BE2C (cell line): ENCODE measurements at regions not wholly inside any gene's neighbourhood (a gene's known extent, or its start where the extent isn't known, plus 50 kb on each side); places are given as distances from the start of the nearest gene placed in this dataset.

ENCODE experiments used
- DNase-seq: peaks from one replicate; pipeline ENCODE4 v3.0.0-alpha.2; 2020
- H3K27me3 ChIP-seq: fragments of 250-450 bp; sonication (Bioruptor Pico); 2 replicates; pipeline ENCODE4 v1.5.1; 2020; ENCODE audit warnings: mild to moderate bottlenecking
- H3K36me3 ChIP-seq: fragments of 250-450 bp; sonication (Bioruptor Pico); 2 replicates; pipeline ENCODE4 v1.5.1; 2020; ENCODE audit warnings: mild to moderate bottlenecking
- H3K4me1 ChIP-seq: fragments of 250-450 bp; sonication (Bioruptor Pico); 2 replicates; pipeline ENCODE4 v1.5.1; 2020
- H3K4me3 ChIP-seq: 2 replicates; pipeline ENCODE4 v1.5.1; 2011; ENCODE audit warnings: low read depth, low read length
- H3K9me3 ChIP-seq: fragments of 250-450 bp; sonication (Bioruptor Pico); 2 replicates; pipeline ENCODE4 v1.5.1; 2020
- CTCF ChIP-seq: IDR thresholded peaks from 2 replicates; pipeline ENCODE4 v1.5.1; 2012; ENCODE audit warnings: mild to moderate bottlenecking, low read depth, low read length

GRCh38 chr1:177593105-177593504 is 376.8 kb downstream of the SEC16B start:
- no peak for TF ChIP-seq CTCF
- Histone ChIP-seq H3K27me3 (no peaks in the 10 kb centered on the region), H3K4me1 (no peaks in the 10 kb centered on the region), H3K4me3 (no peak overlapping the region), H3K9me3 (no peaks in the 10 kb centered on the region; the same call in none of the 2 replicates), H3K36me3 (no peaks in the 10 kb centered on the region)
- DNase-seq: no peak

GRCh38 chr1:177592624-177593023 is 377.2 kb downstream of the SEC16B start:
- Histone ChIP-seq H3K27me3 (no peaks in the 10 kb centered on the region), H3K4me1 (no peaks in the 10 kb centered on the region), H3K36me3 (no peaks in the 10 kb centered on the region), H3K9me3 (no peaks in the 10 kb centered on the region; the same call in none of the 2 replicates), H3K4me3 (no peak overlapping the region)
- no peak for DNase-seq
- TF ChIP-seq CTCF: no peak

GRCh38 chr1:177591155-177591554 is 378.7 kb downstream of the SEC16B start:
- Histone ChIP-seq H3K4me3 (no peak overlapping the region), H3K27me3 (no peaks in the 10 kb centered on the region), H3K36me3 (no peaks in the 10 kb centered on the region), H3K9me3 (no peaks in the 10 kb centered on the region; the same call in 1 of the 2 replicates), H3K4me1 (no peaks in the 10 kb centered on the region)
- TF ChIP-seq CTCF: no peak
- DNase-seq: no peak

- no peak for DNase-seq
- H3K4me3 ChIP-seq: no peak overlapping the region
- TF ChIP-seq CTCF: no peak
- H3K36me3 ChIP-seq: no peaks in the 10 kb centered on the region
- no peaks in the 10 kb centered on the region; the same call in 1 of the 2 replicates for H3K9me3 ChIP-seq
- H3K27me3 ChIP-seq: no peaks in the 10 kb centered on the region
- no peaks in the 10 kb centered on the region for H3K4me1 ChIP-seq
These were observed 380.7 kb downstream of the SEC16B start for GRCh38 chr1:177589166-177589565.

- no peaks in the 10 kb centered on the region for H3K36me3 ChIP-seq
- DNase-seq: no peak
- no peak overlapping the region for H3K4me3 ChIP-seq
- no peaks in the 10 kb centered on the region; the same call in 1 of the 2 replicates for H3K9me3 ChIP-seq
- TF ChIP-seq CTCF: no peak
- no peaks in the 10 kb centered on the region for H3K27me3 ChIP-seq
- no peaks in the 10 kb centered on the region for H3K4me1 ChIP-seq
These were observed 383.4 kb downstream of the SEC16B start for GRCh38 chr1:177586429-177586828.

- DNase-seq: no peak
- H3K36me3 ChIP-seq: no peaks in the 10 kb centered on the region
- H3K4me3 ChIP-seq: no peak overlapping the region
- no peaks in the 10 kb centered on the region; the same call in 1 of the 2 replicates for H3K9me3 ChIP-seq
- no peaks in the 10 kb centered on the region for H3K27me3 ChIP-seq
- no peak for TF ChIP-seq CTCF
- H3K4me1 ChIP-seq: no peaks in the 10 kb centered on the region
These were observed 384.3 kb downstream of the SEC16B start for GRCh38 chr1:177585302-177586220.
